ENCODE measurements at regions not wholly inside any gene's neighbourhood (a gene's known extent, or its start where the extent isn't known, plus 50 kb on each side); places are given as distances from the start of the nearest gene placed in this dataset.

- TF ChIP-seq CTCF (IDR thresholded peaks at IDR 0.05 in 8 of 11, conservative IDR thresholded peaks at IDR 0.05 in 3 of 11) (no peak), POLR2AphosphoS5 (IDR thresholded peaks at IDR 0.05) (no peak), POLR2A (IDR thresholded peaks at IDR 0.05) (no peak)
Measured at GRCh38 chr5:143509758-143510221, 106.3 kb upstream of the NR3C1 start.

All from spleen (tissue), 7 donors.